GM18867 (cell line): ENCODE measurements at regions not wholly inside any gene's neighbourhood (a gene's known extent, or its start where the extent isn't known, plus 50 kb on each side); places are given as distances from the start of the nearest gene placed in this dataset.

Experiments
- ATAC-seq: cut with Tn5 transposase; IDR thresholded peaks from one replicate; pipeline ENCODE4 v1.9.1; 2021; ENCODE audit warnings: mild to moderate bottlenecking, moderate library complexity; ENCODE audit not compliant: unreplicated experiment

- ATAC-seq, result no peak
Measured at GRCh38 chr2:18690342-18690741, 101.0 kb upstream of the NT5C1B start.

- no peak for ATAC-seq
Measured at GRCh38 chr2:18684206-18685038, 95.1 kb upstream of the NT5C1B start.

DNA sequence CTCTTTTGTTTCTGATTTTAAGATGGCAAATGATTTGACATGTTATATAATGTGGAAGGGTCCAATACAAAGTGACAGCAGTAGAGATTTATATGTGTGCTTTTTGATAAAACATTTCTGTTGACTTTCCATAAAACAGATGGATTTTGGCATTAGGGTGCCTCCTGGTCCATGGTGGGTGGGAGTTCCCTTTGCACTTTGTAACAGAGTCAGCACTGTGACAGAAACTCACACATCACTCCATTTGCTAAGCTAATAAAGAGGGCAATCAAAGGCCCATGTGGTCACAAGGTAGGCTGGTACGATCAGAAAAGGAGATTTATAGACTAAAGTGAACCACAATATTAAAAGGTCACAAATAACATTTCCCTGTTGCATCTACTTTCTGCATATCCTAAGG, 93.3 kb upstream of the NT5C1B start:
- ATAC-seq, result no peak

DNA sequence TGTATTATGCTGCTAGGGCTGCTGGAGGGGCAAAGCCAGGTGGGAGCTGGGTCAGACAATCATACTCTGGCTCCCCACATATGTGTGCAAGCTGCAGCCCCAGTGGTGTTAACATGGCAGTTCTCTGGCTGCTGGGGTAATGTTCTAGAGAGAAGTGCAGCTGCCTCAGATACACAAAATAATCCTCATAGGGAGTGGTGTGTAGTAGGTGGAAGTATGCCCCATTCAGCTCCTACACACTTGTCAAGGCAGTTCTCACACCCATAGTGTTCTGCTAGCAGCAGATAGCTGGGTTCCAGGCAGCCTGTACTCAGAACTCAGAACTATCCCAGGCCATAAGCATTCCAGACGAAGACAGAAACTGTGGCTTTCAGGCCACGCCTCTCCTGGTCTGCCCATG, 87.9 kb upstream of the NT5C1B start:
- ATAC-seq, result no peak

DNA sequence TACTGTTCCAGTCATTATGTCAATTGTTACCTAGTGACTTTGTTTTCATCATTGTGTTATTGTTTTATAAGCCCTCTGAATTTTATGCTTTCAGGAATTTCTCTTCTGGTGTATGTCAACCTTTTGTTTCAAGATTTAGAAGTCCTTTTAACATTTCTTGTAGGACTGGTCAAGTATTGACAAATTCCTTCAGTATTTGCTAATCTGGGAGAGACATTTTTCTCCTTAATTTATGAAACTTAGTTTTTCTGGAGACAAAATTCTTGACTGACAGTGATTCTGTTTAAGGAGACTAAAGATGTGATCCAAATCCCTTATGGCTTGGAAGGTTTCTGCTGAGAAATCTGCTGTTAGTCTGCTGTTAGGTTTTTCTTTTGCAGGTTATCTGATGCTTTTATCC, 84.9 kb upstream of the NT5C1B start:
- ATAC-seq, result no peak

DNA sequence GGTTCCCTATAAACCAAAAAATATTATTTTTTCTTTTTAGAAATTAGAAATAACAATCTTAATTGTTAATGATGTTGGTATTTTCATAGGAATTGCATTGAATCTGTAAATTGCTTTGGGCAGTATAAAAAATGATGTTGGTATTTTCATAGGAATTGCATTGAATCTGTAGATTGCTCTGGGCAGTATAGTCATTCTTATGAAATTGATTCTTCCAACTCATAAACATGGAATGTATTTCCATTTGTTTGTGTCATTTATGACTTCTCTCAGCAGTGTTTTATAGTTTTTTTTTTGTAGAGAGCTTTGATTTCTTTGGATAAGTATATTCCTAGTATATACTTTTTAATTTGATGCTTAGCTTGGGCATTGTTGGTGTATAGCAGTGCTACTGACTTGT, 82.0 kb upstream of the NT5C1B start:
- no peak for ATAC-seq

GRCh38 chr2:18668221-18668620, 78.9 kb upstream of the NT5C1B start:
- no peak for ATAC-seq

- no peak for ATAC-seq
Measured at GRCh38 chr2:18664421-18664820, 75.1 kb upstream of the NT5C1B start.

DNA sequence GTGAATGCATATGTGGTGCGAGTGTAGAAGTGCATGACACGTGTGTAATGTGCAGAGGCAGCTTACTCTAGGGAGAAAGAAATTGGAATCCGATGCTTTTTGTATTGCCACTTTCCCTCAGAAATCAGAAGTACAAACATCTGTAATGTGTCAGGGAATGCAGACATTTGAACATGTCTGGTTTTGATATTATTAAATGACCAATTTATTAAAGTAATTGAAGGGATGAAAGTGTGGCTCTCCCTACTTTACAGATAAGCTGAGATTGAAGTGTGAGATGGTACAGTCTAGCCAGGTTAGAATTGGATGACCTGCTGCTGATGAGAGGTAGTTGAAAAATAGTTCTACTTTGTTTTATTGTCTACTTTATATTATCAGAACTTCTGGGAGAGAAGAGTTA, 74.5 kb upstream of the NT5C1B start:
- no peak for ATAC-seq

- no peak for ATAC-seq
Measured at GRCh38 chr2:18662689-18663088, 73.3 kb upstream of the NT5C1B start.

GRCh38 chr2:18659915-18660314, 70.5 kb upstream of the NT5C1B start:
- ATAC-seq, result no peak

- no peak for ATAC-seq
Measured at GRCh38 chr2:18656048-18656447, 66.7 kb upstream of the NT5C1B start.

- no peak for ATAC-seq
Measured at GRCh38 chr2:18651842-18652774, 62.7 kb upstream of the NT5C1B start.

DNA sequence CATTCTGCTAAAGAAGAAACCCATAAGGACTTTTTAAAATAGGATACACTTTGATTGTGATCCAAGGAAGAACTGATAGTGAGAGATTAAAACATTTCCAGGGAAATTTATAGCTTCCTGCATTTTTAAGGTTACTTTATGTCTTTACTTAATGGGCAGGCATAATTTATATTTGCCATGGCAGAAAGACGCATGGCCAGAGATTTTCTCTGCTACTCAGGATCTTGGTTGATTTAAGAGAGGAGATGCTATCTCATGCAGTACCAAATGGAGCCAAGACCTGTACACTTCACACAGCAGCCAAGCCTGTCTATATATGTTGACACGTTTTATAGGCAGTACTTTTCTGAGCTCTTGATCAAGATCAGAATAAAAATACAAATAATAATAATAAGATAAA, 60.9 kb upstream of the NT5C1B start:
- no peak for ATAC-seq

- ATAC-seq, result no peak
Measured at GRCh38 chr2:18649502-18650135, 60.2 kb upstream of the NT5C1B start.

GRCh38 chr2:18648161-18648560, 58.8 kb upstream of the NT5C1B start:
- ATAC-seq, result no peak

DNA sequence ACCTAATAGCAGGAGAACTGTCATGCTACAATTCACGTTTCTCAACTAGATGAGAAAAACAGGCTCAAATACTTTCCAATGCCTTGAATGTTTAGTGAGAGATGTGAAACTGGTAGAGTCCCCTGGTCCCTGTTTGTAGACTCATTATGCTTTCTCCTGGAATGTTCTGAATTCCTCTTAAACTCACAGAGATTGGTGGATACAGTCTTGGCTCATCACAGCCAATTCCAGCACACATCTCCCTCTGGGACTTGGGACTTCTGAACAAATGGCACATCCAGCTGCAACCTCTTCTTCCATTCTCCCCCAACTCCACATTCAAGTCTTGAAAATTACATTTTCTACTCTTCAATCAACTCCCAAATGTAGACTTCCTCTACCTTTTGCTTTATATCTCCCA, 58.4 kb upstream of the NT5C1B start:
- no peak for ATAC-seq

DNA sequence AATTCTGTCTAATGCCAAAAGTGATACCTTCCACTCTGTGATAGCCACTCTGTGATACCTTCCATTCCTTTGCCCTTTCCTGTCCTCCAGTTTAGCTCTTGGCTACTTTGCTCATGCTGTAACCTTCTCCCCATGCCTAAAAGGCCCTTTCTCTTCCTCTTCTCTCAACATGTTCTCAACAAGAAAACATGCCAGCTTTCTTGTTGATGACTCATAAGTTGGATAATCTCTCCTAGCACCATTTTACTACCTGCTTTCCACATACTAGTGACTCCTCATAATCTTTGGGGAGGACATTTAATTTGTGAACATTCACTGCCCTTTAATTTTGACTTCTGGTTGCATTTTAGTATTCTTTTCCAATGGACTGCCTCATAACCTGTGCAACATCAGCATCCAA, 55.9 kb upstream of the NT5C1B start:
- no peak for ATAC-seq

GRCh38 chr2:18644115-18644462, 54.7 kb upstream of the NT5C1B start:
- ATAC-seq, result no peak

GRCh38 chr2:18643326-18644114, 54.2 kb upstream of the NT5C1B start:
- no peak for ATAC-seq

DNA sequence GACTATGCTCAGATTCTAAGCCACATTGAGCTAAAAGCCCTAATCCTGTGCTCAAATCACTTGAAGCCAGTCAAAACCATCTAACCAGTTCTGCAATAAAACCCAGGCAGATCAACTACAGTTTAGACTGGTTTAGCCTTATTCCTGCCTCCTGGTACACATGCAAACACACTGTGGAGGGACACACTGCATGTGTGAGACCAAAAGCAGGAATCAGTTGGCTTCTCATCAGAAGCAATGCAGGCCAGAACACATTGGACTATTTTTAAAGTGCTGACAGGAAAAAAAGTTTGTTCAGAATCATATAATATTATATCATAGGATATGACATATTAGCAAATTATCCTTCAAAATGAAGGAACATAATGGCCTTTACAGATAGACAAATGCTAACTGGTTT, 52.5 kb upstream of the NT5C1B start:
- ATAC-seq, result no peak
